Stimulated activated memory B cell treated with anti-CD40 and anti-IgM and Interleukin-4, amounts not matched to agents 10 μg/mL and 1 μg/mL and 100 μg/mL, for 72 hours (primary cell): ENCODE measurements at regions not wholly inside any gene's neighbourhood (a gene's known extent, or its start where the extent isn't known, plus 50 kb on each side); places are given as distances from the start of the nearest gene placed in this dataset.
"Not testable (repeated sequence)": the region's sequence is repeated elsewhere in the genome, so short reads cannot be mapped to it uniquely, and the experiment has no call there.

ENCODE experiments used
- ATAC-seq: fragments of 150-1000 bp; cut with Tn5 transposase; 2 replicates; pipeline ENCODE4 v1.10.0; 2021
- H3K27ac Mint-ChIP-seq: one replicate; pipeline ENCODE4 v1.8.0; 2022; ENCODE audit warnings: mild to moderate bottlenecking, mixed read lengths
- H3K27me3 Mint-ChIP-seq: one replicate; pipeline ENCODE4 v1.8.0; 2022; ENCODE audit warnings: mixed read lengths
- H3K36me3 Mint-ChIP-seq: one replicate; pipeline ENCODE4 v1.8.0; 2022; ENCODE audit warnings: mixed read lengths
- H3K4me1 Mint-ChIP-seq: one replicate; pipeline ENCODE4 v1.8.0; 2022; ENCODE audit warnings: mixed read lengths
- H3K4me3 Mint-ChIP-seq: one replicate; pipeline ENCODE4 v1.8.0; 2022; ENCODE audit warnings: mild to moderate bottlenecking, moderate library complexity, mixed read lengths
- H3K9me3 Mint-ChIP-seq: one replicate; pipeline ENCODE4 v1.8.0; 2022; ENCODE audit warnings: mixed read lengths

DNA sequence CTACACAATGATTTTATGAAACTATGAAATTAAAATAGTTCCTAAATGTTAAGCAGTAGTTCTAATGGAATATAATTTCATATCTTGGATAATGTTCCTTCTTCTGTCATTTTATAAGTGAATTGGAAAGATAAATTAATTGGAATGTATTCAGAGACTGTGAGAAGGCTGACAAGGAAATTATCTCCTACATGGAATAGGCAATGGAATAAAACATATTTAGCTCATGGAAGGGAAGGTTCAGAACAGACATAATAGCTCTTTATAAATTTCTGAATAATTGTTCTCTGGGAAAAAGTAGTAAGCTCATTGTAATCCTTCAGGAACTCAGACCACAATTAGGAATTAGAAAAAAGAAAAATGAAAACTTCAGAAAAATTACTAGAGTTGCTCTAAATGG lies 1172.3 kb upstream of the SORCS1 start:
- no peak for ATAC-seq
- Mint-ChIP-seq H3K4me3 (no peak overlapping the region), H3K27me3 (no peaks in the 10 kb centered on the region), H3K27ac (no peak overlapping the region), H3K9me3 (no peaks in the 10 kb centered on the region), H3K36me3 (no peaks in the 10 kb centered on the region), H3K4me1 (no peaks in the 10 kb centered on the region)

DNA sequence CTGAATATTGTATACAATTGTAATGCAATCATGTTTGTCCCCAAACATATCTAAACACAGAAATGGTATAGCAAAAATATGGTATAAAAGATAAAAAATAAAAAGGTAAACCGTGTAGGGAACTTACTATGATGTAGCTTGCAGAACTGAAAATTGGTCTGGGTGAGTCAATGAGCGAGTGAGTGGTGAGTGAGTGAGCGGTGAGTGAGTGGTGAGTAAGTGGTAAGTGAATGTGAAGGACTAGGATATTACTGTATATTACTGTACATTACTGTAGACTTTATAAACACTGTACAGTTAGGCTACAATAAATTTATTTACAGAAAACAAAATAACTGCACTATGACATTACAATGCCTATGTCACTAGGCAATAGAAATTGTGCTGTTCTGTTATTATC lies 1163.2 kb upstream of the SORCS1 start:
- Mint-ChIP-seq H3K9me3 (no peaks in the 10 kb centered on the region), H3K27ac (no peak overlapping the region), H3K4me1 (no peaks in the 10 kb centered on the region), H3K4me3 (no peak overlapping the region), H3K27me3 (no peaks in the 10 kb centered on the region), H3K36me3 (no peaks in the 10 kb centered on the region)
- no peak for ATAC-seq

DNA sequence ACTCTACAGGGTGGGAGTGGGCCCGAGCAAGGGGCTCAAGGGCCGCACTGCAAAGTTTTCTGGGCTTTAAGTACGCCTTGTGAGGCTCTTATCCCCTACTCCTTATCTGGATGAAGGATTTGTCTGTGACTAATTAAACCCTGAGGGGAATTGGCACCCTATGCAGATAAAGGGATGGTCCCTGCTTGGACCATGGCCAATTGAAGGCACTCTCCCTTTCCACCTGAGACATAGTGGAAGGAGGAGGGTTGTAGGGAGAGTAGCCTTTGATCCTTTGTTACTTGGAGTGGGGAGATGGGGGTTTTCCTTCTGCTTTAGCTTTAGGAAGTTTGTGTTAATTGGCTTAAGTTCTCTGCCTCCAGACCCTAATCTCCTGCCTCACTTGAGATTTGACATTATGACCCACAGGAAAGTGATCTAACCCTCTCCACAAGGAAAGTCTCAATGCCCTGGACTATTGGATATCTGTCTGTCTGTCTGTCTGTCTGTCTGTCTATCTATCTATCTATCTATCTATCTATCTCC lies 1158.8 kb upstream of the SORCS1 start:
- no peaks in the 10 kb centered on the region for H3K36me3 Mint-ChIP-seq
- no peaks in the 10 kb centered on the region for H3K9me3 Mint-ChIP-seq
- no peaks in the 10 kb centered on the region for H3K4me1 Mint-ChIP-seq
- no peak for ATAC-seq
- no peaks in the 10 kb centered on the region for H3K27me3 Mint-ChIP-seq
- H3K27ac Mint-ChIP-seq, result no peak overlapping the region
- no peak overlapping the region for H3K4me3 Mint-ChIP-seq

DNA sequence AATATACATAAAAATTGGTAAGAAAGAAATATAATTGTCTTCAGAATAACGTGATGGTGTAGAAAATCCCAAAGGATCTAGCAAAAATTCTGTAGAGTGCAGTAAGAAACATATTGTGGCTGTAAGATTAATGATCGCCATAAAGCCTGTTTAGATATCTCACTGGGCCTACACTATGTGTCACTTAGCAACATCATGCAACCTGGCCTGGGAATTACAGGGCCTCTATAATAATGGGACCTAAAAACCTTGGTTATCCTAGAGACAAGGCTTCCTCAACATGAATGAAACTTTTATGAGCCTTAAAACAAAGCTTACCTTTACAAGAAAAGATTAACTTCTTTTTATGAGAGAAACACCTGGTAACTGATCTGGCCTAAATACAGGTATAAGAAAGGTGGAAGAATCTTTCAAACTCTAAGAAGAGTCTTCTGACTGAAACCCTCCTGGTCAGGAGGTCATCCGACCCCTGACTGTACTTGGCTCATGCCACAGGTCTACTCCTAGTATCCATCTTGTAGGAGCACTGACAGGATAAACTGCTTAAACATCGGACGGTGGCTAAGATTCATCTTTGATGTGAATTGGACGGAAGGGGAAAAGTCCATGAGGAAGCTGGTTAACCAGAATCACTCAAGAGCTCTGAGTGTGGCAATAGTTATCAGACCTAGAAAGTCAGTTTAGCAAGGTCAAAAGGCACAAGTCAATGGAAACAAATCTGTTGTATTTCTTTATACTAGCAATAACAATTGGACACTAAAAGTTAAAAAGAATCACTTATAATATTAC lies 1155.1 kb upstream of the SORCS1 start:
- H3K9me3 Mint-ChIP-seq, result no peaks in the 10 kb centered on the region
- H3K27me3 Mint-ChIP-seq, result no peaks in the 10 kb centered on the region
- no peaks in the 10 kb centered on the region for H3K36me3 Mint-ChIP-seq
- H3K4me3 Mint-ChIP-seq, result no peak overlapping the region
- H3K27ac Mint-ChIP-seq, result no peak overlapping the region
- ATAC-seq, result no peak
- H3K4me1 Mint-ChIP-seq, result no peaks in the 10 kb centered on the region

DNA sequence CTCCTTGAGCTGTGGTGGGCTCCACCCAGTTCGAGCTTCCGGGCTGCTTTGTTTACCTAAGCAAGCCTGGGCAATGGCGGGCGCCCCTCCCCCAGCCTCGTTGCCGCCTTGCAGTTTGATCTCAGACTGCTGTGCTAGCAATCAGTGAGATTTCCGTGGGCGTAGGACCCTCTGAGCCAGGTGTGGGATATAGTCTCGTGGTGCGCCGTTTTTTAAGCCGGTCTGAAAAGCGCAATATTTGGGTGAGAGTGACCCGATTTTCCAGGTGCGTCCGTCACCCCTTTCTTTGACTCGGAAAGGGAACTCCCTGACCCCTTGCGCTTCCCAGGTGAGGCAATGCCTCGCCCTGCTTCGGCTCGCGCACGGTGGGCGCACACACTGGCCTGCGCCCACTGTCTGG lies 1151.1 kb upstream of the SORCS1 start:
- not testable (repeated sequence) for ATAC-seq, H3K27ac Mint-ChIP-seq, H3K27me3 Mint-ChIP-seq, H3K4me1 Mint-ChIP-seq, H3K9me3 Mint-ChIP-seq, H3K36me3 Mint-ChIP-seq
- peak overlapping the region; percentile 41 for H3K4me3 Mint-ChIP-seq

DNA sequence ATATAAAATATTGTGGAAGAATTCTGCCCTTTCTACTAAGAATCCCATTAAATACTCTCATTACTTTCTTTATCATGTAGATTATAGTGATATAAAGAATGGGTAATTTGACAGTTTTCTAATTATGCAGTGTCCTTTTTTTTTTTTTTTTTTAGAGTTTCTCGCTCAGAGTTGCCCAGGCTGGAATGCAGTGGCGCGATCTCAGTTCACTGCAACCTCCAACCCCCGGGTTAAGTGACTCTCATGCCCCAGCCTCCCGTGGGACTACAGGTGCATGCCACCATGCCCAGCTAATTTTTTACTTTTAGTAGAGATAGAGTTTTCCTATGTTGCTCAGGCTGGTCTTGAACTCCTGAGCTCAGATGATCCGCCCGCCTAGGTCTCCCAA lies 1143.4 kb upstream of the SORCS1 start:
- Mint-ChIP-seq H3K4me3 (no peak overlapping the region), H3K4me1 (no peaks in the 10 kb centered on the region)
- no peak for ATAC-seq

DNA sequence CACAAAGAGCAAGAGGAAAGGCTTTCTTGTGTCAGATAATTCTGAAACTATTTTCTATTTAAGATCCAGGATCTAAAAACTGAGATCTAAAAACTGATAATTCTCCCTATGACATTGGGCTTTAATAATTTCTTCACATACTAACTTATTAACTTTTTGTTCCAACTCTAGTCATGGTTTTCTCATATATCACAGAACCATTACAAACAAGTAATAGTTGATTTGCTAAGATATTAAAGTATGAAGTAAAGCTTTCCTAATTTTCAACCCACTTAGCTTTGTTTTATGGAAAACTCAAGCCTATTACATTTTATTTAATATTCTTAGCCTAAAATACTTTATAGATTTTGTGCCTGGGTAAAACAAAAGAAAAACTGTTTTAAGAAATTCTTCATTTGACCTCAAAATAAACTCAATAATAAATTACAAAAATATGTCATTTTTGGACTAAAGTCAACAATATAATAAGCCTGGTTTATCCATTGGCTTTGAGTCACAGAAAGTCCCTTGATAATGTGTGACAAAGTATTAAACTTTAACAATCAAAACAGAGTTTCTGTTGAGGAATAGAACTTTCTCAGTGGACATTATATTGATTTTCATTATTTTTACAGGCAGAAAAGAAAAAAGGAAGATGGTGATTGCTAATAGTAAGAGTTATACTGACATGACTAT lies 1142.9 kb upstream of the SORCS1 start:
- H3K27ac Mint-ChIP-seq, result no peak overlapping the region
- H3K27me3 Mint-ChIP-seq, result no peaks in the 10 kb centered on the region
- no peak for ATAC-seq
- H3K36me3 Mint-ChIP-seq, result no peaks in the 10 kb centered on the region
- no peak overlapping the region for H3K4me3 Mint-ChIP-seq
- H3K9me3 Mint-ChIP-seq, result peaks cover 7% of the 10 kb centered on the region
- no peaks in the 10 kb centered on the region for H3K4me1 Mint-ChIP-seq

More for the DNA sequence above, 1143.4 kb upstream of the SORCS1 start:
- Mint-ChIP-seq H3K36me3 (no peaks in the 10 kb centered on the region), H3K27ac (no peak overlapping the region), H3K27me3 (no peaks in the 10 kb centered on the region), H3K9me3 (peaks cover 4% of the 10 kb centered on the region)

DNA sequence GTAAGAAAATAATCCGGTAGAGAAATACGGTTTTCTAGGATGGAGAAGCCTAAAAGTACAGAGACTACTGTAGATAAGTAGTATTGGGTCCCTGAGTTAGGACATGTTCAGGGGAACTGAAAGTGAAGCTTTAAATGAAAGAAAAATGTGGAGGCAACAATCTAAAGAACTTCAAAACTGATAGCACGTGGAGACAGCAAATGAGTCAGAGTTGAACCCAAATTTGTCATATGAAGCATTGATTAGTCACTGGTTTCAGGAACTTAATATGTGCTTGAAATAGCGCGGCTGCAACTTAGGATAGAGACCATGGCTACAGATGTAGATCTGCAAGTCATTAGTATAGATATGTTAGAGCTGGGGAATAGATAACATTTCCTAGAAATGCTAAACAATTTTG lies 1138.6 kb upstream of the SORCS1 start:
- Mint-ChIP-seq H3K9me3 (peaks cover 7% of the 10 kb centered on the region), H3K27ac (no peak overlapping the region), H3K27me3 (no peaks in the 10 kb centered on the region), H3K4me1 (no peaks in the 10 kb centered on the region), H3K4me3 (no peak overlapping the region), H3K36me3 (no peaks in the 10 kb centered on the region)
- ATAC-seq, result no peak

DNA sequence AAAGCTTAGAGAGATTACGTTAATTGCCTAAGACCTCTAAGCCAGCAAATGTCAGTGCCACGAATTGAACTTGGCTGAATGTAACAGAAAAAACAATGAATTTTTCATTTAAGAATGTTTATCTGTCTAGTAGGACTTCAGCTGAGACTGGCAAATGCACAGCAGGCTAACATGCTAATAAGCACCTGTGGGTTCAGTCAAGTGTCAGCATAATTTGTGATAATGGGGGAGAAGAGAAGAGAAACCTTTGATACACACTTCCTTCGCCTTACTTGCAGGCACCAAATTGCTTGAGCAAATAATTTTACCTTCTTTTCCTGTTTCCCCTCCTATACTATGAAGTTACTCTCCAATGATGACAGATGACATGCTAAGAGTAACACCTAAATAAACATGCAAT lies 1136.5 kb upstream of the SORCS1 start:
- Mint-ChIP-seq H3K27me3 (no peaks in the 10 kb centered on the region), H3K36me3 (no peaks in the 10 kb centered on the region), H3K4me1 (no peaks in the 10 kb centered on the region), H3K4me3 (no peak overlapping the region), H3K9me3 (peaks cover 7% of the 10 kb centered on the region), H3K27ac (no peak overlapping the region)
- no peak for ATAC-seq

DNA sequence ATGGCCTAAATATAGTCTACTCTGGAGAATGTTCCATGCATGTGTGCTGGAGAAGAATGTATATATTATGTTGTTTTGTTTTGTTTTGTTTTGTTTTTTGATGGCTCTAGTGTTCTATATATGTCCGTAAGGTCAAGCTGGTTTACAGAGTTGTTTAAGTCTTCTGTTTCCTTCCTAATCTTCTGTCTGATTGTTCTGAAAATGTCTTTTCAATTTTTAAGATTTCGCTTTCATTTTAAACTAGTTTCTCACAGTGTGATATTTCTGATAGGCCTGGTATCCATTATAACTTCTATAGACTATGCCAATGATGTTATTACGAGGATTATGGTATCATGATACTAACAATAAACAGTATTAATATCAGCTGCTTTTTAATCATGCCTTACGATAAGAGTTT lies 1126.3 kb upstream of the SORCS1 start:
- Mint-ChIP-seq H3K4me1 (no peaks in the 10 kb centered on the region), H3K4me3 (no peak overlapping the region), H3K36me3 (no peaks in the 10 kb centered on the region), H3K27me3 (no peaks in the 10 kb centered on the region), H3K9me3 (peaks cover 11% of the 10 kb centered on the region), H3K27ac (no peak overlapping the region)
- no peak for ATAC-seq

DNA sequence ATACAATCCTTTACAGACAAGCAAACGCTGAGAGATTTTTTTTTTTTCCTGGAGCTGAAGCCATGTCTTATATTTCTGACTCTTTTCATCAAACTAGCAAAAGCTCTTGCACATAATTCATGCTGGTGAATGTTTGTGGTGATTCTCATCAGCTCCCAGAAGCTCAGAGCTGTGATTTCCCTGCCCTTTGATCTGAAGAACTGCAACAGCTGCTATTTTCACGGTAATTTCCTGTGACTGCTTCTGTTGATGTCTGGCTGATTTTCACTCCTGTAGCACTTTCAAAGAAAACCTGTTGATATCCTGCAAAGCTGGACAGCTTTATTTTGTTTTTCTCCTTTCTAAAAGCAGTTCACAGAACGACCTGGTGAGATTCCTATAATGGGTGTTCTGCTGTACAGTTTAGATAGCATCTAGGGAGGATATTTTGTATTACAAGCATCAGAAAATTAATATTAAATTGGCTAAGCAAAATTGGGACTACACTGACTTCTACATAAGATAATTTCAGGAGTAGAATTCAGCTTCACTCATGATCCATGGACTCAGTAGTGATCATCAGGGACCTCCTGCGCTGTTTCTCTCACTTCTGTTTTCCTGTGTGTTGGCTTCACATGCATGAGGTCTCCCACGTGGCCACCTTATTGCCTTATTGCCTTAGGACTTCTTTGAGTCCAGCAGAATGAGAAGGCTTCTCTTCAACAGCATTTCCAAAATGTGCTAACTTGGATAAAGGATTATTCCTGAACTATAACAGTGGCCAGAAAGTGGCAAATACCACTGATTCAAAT lies 1111.6 kb upstream of the SORCS1 start:
- Mint-ChIP-seq H3K4me3 (no peak overlapping the region), H3K4me1 (no peaks in the 10 kb centered on the region), H3K27ac (no peak overlapping the region), H3K9me3 (peaks cover 7% of the 10 kb centered on the region), H3K27me3 (no peaks in the 10 kb centered on the region), H3K36me3 (no peaks in the 10 kb centered on the region)
- no peak for ATAC-seq

DNA sequence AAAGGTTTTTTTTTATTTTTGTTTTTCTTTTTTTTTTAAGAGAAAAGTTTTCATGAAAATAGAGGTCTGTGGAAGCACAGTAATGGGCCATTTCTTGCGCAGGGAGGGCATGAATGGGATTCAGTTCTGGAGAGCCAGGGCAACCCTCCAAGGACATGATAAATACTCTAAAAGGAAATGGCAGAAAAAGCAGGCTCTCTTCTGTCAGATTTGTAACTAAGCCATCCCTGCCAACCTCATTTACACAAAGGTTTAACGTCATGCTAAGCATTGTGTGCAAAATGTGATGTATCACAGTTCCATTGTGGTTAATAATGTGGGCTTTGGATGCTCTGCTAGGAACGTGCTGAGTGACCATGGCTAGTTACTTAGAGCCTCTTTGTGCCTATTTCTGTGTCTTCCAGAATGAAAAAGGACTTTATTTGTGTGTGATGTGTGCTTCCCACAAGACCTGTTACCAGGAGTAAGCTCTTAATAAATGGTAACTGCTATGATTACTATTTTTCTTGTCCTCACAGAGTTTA lies 1095.9 kb upstream of the SORCS1 start:
- no peak for ATAC-seq
- Mint-ChIP-seq H3K36me3 (no peaks in the 10 kb centered on the region), H3K27ac (no peak overlapping the region), H3K27me3 (no peaks in the 10 kb centered on the region), H3K9me3 (no peaks in the 10 kb centered on the region), H3K4me1 (no peaks in the 10 kb centered on the region), H3K4me3 (no peak overlapping the region)

DNA sequence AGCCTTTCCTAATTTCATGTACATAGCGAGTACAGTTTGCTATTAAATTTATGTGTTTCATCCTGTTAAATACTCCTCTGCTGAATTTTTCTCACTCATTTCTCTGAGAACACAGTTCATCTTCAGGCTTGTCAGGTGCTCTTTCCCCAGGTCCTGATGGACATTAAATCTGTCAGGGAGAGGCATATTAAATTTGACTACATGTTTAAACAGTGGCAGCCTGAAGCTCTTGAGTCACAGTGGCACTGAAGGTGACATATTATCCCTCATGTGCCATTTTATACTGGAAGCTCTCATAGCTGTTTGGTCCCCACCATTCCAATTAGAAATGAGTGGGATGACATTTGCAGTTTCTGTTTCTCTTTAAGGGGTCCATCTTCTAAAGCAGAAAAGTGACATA lies 1089.6 kb upstream of the SORCS1 start:
- Mint-ChIP-seq H3K27me3 (no peaks in the 10 kb centered on the region), H3K9me3 (peaks cover 7% of the 10 kb centered on the region), H3K36me3 (no peaks in the 10 kb centered on the region), H3K4me3 (no peak overlapping the region), H3K27ac (no peak overlapping the region), H3K4me1 (no peaks in the 10 kb centered on the region)
- no peak for ATAC-seq

DNA sequence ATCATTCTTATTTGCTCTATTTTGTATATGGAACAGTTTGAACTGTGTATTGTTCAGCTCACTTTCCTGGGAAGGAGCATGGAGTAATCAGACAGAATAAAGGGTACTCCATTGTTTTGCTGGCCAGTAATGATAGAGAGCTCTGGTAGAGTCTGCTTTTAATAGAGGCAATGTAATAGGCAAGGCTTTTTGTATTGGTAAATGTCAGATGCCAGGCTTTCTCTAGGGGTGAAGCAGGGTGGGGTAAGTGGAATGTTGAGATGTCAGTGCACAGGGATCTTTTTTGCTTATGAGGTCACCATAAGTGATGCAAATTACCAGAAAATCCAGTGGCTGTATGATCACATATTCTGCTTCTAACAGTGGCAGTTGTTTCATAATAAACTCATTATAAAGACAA lies 1088.3 kb upstream of the SORCS1 start:
- Mint-ChIP-seq H3K36me3 (no peaks in the 10 kb centered on the region), H3K4me3 (no peak overlapping the region), H3K9me3 (peaks cover 7% of the 10 kb centered on the region), H3K4me1 (no peaks in the 10 kb centered on the region), H3K27me3 (no peaks in the 10 kb centered on the region), H3K27ac (no peak overlapping the region)
- ATAC-seq, result no peak

DNA sequence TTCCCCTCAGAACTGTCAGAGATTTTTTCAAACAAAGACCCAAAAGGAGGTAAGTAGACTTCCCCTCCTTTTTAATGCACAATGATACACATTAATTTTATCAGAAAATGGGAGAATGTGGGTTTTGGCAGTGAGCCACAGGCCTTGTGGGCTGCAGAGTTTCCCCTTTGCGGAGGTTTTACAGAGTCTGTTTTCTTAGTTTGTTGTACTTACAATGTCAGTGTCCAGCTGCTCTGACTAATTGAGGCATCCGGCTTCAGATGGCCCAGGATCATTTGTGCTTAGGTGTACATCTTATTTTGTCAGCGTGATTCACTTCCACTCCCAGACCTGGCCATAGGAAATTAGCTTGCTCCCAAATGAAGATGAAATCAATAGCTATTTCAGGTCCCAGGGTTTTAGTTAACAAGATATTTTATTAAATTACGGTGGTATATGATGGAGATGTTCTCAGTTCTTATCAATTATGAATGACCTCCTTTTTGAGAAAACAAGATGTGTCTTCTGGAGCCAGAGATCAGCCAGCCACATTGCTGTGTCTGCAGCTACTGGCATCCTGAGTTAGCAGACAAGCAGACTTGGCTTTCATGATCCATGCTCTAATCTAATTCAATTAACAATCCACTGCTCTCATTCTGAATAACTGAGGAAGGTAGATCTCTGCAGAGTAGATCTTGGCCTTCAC lies 1086.6 kb upstream of the SORCS1 start:
- Mint-ChIP-seq H3K27ac (no peak overlapping the region), H3K9me3 (peaks cover 7% of the 10 kb centered on the region), H3K4me3 (no peak overlapping the region), H3K4me1 (no peaks in the 10 kb centered on the region), H3K27me3 (no peaks in the 10 kb centered on the region), H3K36me3 (no peaks in the 10 kb centered on the region)
- no peak for ATAC-seq
